K562 (cell line): ENCODE measurements at regions not wholly inside any gene's neighbourhood (a gene's known extent, or its start where the extent isn't known, plus 50 kb on each side); places are given as distances from the start of the nearest gene placed in this dataset.

ENCODE experiments used
- BCOR ChIP-seq: fragments of 450-650 bp; IDR thresholded peaks from 2 replicates; pipeline ENCODE4 v1.6.1; 2016
- CREB3 ChIP-seq: fragments of 450-650 bp; conservative IDR thresholded peaks from 2 replicates; pipeline ENCODE4 v1.6.1; 2016; ENCODE audit warnings: missing genetic modification characterization, low read depth, mild to moderate bottlenecking, missing compliant biosample characterization, moderate library complexity
- FUS ChIP-seq: fragments of 200-400 bp; formaldehyde crosslinking; optimal IDR thresholded peaks from 2 replicates; pipeline ENCODE3; 2017; ENCODE audit warnings: low read depth, low read length
- GATAD2B ChIP-seq: fragments of 450-650 bp; IDR thresholded peaks from 2 replicates; pipeline ENCODE4 v1.6.1; 2017; ENCODE audit warnings: mild to moderate bottlenecking, borderline replicate concordance
- GTF2E2 ChIP-seq: fragments of 200-800 bp; sonication (Bioruptor generic); IDR thresholded peaks from 2 replicates; pipeline ENCODE4 v1.6.1; 2016; ENCODE audit warnings: missing genetic modification characterization, missing compliant biosample characterization
- HMGN3 ChIP-seq: IDR thresholded peaks from 2 replicates; pipeline ENCODE4 v1.6.1; 2011; ENCODE audit warnings: borderline replicate concordance, low read depth, mild to moderate bottlenecking, mixed read lengths, low read length; ENCODE audit not compliant: insufficient read length; ENCODE audit errors: extremely low read depth
- MECOM ChIP-seq: fragments of 250-450 bp; sonication (Bioruptor Pico); IDR thresholded peaks from 2 replicates; pipeline ENCODE4 v1.8.0; 2022; ENCODE audit warnings: inconsistent platforms
- POLR3G ChIP-seq: IDR thresholded peaks from 2 replicates; pipeline ENCODE4 v1.6.1; 2011; ENCODE audit not compliant: insufficient read length, insufficient replicate concordance; ENCODE audit errors: extremely low read depth
- SMAD3 ChIP-seq: fragments of 450-650 bp; formaldehyde crosslinking; conservative IDR thresholded peaks from 2 replicates; pipeline ENCODE4 v1.4.0; 2020; ENCODE audit warnings: mild to moderate bottlenecking
- ZNF239 ChIP-seq: fragments of 250-450 bp; sonication (Bioruptor Pico); IDR thresholded peaks from 2 replicates; pipeline ENCODE4 v1.4.0; 2020; ENCODE audit warnings: mild to moderate bottlenecking
- ZNF592 ChIP-seq: fragments of 450-650 bp; IDR thresholded peaks from 2 replicates; pipeline ENCODE4 v1.6.1; 2017; ENCODE audit warnings: antibody characterized with exemption, mild to moderate bottlenecking

- TF ChIP-seq POLR3G, result no peak
- TF ChIP-seq HMGN3, result no peak
- TF ChIP-seq ZNF239 (CRISPR knock-in tag), result no peak
- TF ChIP-seq BCOR, result 0 out of 2 replicates have a peak, but pooled peaks have one; percentile 18
- TF ChIP-seq FUS, result no peak
- peak; percentile 54 for TF ChIP-seq CREB3
- TF ChIP-seq GTF2E2 (tag), result peak; percentile 80; the same call in 1 of the 2 replicates
- TF ChIP-seq SMAD3, result no peak
- 0 out of 2 replicates have a peak, but pooled peaks have one; percentile 2 for TF ChIP-seq MECOM (CRISPR knock-in tag)
- TF ChIP-seq ZNF592, result peak; percentile 78
- peak; percentile 40; the same call in 1 of the 2 replicates for TF ChIP-seq GATAD2B
Observed at GRCh38 chr18:2303517-2304238, 267.6 kb downstream of the METTL4 start (continued).
